Endodermal cell (in vitro differentiated cells): ENCODE measurements at regions not wholly inside any gene's neighbourhood (a gene's known extent, or its start where the extent isn't known, plus 50 kb on each side); places are given as distances from the start of the nearest gene placed in this dataset.

Experiments
- DNase-seq: peaks from one replicate; pipeline ENCODE4 v3.0.0-alpha.2; 2017
- H3K27ac ChIP-seq: 2 replicates; pipeline ENCODE4 v1.5.1; 2013; ENCODE audit warnings: mild to moderate bottlenecking, low read depth, low read length, moderate library complexity
- H3K27me3 ChIP-seq: 2 replicates; pipeline ENCODE4 v1.6.1; 2013; ENCODE audit warnings: mild to moderate bottlenecking, low read length, moderate library complexity; ENCODE audit not compliant: insufficient read depth, control insufficient read depth, poor library complexity, severe bottlenecking
- H3K36me3 ChIP-seq: 2 replicates; pipeline ENCODE4 v1.7.0; 2013; ENCODE audit warnings: mild to moderate bottlenecking, low read length, moderate library complexity; ENCODE audit not compliant: control insufficient read depth, insufficient read depth
- H3K4me1 ChIP-seq: one replicate; pipeline ENCODE4 v1.7.0; 2013; ENCODE audit warnings: low read length; ENCODE audit not compliant: control insufficient read depth, insufficient read depth
- H3K4me3 ChIP-seq: 2 replicates; pipeline ENCODE4 v1.5.1; 2013; ENCODE audit warnings: mild to moderate bottlenecking, low read length, moderate library complexity
- H3K9ac ChIP-seq: 2 replicates; pipeline ENCODE4 v1.6.1; 2013; ENCODE audit warnings: mild to moderate bottlenecking, low read length, moderate library complexity; ENCODE audit not compliant: poor library complexity, severe bottlenecking; ENCODE audit errors: extremely low read depth
- H3K9me3 ChIP-seq: 2 replicates; pipeline ENCODE4 v1.6.1; 2013; ENCODE audit warnings: mild to moderate bottlenecking, low read length, moderate library complexity; ENCODE audit not compliant: control insufficient read depth
- H3K27ac Mint-ChIP-seq: 2 replicates; pipeline ENCODE4 v1.8.0; 2020; ENCODE audit warnings: mixed read lengths
- H3K27me3 Mint-ChIP-seq: 2 replicates; pipeline ENCODE4 v1.8.0; 2021; ENCODE audit warnings: mild to moderate bottlenecking, mixed read lengths; ENCODE audit not compliant: insufficient read depth
- H3K36me3 Mint-ChIP-seq: 2 replicates; pipeline ENCODE4 v1.8.0; 2020; ENCODE audit warnings: low read depth, mixed read lengths
- H3K4me1 Mint-ChIP-seq: 2 replicates; pipeline ENCODE4 v1.8.0; 2020; ENCODE audit warnings: mixed read lengths
- H3K4me3 Mint-ChIP-seq: 2 replicates; pipeline ENCODE4 v1.8.0; 2020; ENCODE audit warnings: mild to moderate bottlenecking, moderate library complexity, mixed read lengths
- H3K9me3 Mint-ChIP-seq: 2 replicates; pipeline ENCODE4 v1.8.0; 2020; ENCODE audit warnings: mild to moderate bottlenecking, mixed read lengths
- CTCF ChIP-seq: fragments of 200-600 bp; sonication (generic); conservative IDR thresholded peaks from 2 replicates; pipeline ENCODE4 v1.5.0; 2021; ENCODE audit warnings: antibody characterized with exemption, mild to moderate bottlenecking
- WGBS, 2 experiments: methylation state at CpG; one replicate each; pipeline versions ENCODE4 v1.1.5 to v1.1.7; 2013; ENCODE audit warnings: missing lambda C conversion rate in 2 of 2, mixed read lengths in 1 of 2; ENCODE audit not compliant: insufficient coverage in 1 of 2, insufficient read length in 1 of 2; 5-methylcytosine and 5-hydroxymethylcytosine counted together

DNA sequence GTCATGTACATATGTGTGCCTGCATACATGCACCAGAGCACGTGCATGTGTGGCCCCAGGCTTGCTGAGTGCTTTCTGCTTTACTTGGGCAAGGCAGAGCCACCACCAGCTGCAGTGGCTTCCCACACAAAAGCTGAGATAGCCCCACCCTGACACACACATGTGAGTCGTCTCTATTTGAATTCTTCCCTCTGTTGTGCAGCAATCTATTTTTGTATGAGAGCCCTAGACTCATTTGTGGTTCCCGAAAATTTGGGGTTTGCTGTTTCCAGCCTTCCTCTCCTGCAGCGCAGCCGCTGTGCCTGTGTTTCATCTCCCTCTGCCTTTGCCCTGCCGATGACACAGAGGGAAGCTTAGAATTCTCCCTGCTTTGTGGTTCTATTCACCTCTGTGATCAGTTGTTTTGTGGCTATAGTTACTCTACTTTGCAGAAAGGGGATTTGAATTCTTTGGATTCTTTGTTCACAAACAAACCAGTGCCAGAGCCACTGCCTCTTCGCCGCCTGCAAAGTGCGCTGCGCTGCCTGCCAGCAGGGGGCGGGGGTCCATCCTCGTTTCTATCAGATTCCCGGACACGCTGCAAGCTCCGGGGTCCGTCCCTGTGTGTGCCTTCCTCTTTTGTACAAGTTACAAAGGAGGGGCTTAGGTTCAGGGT lies 95.8 kb upstream of the DAP start:
- peak; percentile 99 for TF ChIP-seq CTCF
- peak overlapping the region; percentile 13 for H3K4me3 Mint-ChIP-seq
- Histone ChIP-seq H3K4me1 (peaks cover 33% of the 10 kb centered on the region), H3K4me3 (peak overlapping the region; percentile 15), H3K27ac (peak overlapping the region; percentile 61), H3K27me3 (peaks cover 13% of the 10 kb centered on the region), H3K9ac (peak overlapping the region; percentile 16), H3K9me3 (no peaks in the 10 kb centered on the region), H3K36me3 (no peaks in the 10 kb centered on the region)
- WGBS, 2 experiments = 13 to 33% methylated on average over 13 to 16 of the region's 16 CpGs
- peaks cover 32% of the 10 kb centered on the region for H3K27me3 Mint-ChIP-seq
- peak overlapping the region; percentile 38 for H3K27ac Mint-ChIP-seq
- H3K9me3 Mint-ChIP-seq = no peaks in the 10 kb centered on the region
- peaks cover 36% of the 10 kb centered on the region for H3K4me1 Mint-ChIP-seq
- peak; percentile 96 for DNase-seq
- no peaks in the 10 kb centered on the region for H3K36me3 Mint-ChIP-seq

- Mint-ChIP-seq H3K27ac (peak overlapping the region; percentile 22), H3K4me1 (peaks cover 36% of the 10 kb centered on the region), H3K27me3 (peaks cover 32% of the 10 kb centered on the region), H3K9me3 (no peaks in the 10 kb centered on the region), H3K4me3 (no peak overlapping the region), H3K36me3 (no peaks in the 10 kb centered on the region)
- 81 to 93% methylated on average over 3 to 5 of the region's 5 CpGs for WGBS, 2 experiments
- Histone ChIP-seq H3K9me3 (no peaks in the 10 kb centered on the region), H3K4me1 (peaks cover 33% of the 10 kb centered on the region), H3K4me3 (peak overlapping the region; percentile 15), H3K9ac (peak overlapping the region; percentile 16), H3K27ac (no peak overlapping the region), H3K36me3 (no peaks in the 10 kb centered on the region), H3K27me3 (peaks cover 13% of the 10 kb centered on the region)
- no peak for TF ChIP-seq CTCF
- no peak for DNase-seq
These were observed 95.0 kb upstream of the DAP start for GRCh38 chr5:10856071-10856470.

DNA sequence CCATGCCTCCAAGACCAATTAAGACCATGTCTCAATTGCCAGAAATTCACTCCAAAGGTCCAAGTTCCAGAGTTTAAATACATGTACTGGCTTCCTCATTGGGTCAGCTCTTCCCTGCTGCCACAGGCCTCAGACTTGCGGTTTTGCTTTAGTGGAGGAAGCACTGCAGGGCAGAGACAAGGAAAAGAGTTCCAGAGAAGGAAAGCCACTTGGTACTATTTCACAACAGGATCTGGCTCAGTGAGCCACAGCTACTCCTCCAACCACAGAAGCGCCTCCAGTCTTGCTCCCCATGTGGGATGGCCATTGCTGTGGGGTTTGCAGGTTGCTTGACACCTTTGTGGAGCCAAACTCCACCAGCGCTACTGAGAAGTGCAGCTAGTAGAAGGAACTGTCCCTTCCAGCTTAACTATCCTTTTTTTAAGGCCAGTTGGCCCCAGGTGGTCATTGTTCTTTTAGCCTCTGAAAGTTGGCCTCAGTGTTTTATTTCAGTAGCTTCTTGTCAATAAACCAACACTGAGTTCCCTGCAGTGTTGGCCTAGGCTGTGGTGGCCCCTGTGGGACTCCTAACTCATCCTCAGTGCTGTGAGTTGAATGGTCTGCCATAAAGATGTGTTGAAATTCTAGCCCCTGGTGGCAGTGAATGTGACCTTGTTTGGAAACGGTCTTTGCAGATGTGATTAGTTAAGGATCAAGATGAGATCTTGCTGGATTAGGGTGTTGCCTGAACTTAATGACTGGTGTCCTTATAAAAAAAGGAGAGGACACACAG lies 93.7 kb upstream of the DAP start:
- H3K9me3 ChIP-seq = no peaks in the 10 kb centered on the region
- Mint-ChIP-seq H3K27me3 (peaks cover 27% of the 10 kb centered on the region), H3K9me3 (no peaks in the 10 kb centered on the region), H3K27ac (peak overlapping the region; percentile 62), H3K36me3 (no peaks in the 10 kb centered on the region), H3K4me1 (peaks cover 36% of the 10 kb centered on the region), H3K4me3 (peak overlapping the region; percentile 14)
- no peak overlapping the region for H3K9ac ChIP-seq
- H3K4me3 ChIP-seq = no peak overlapping the region
- TF ChIP-seq CTCF = peak; percentile 46
- H3K36me3 ChIP-seq = no peaks in the 10 kb centered on the region
- 92 to 100% methylated on average over 3 to 4 of the region's 4 CpGs for WGBS, 2 experiments
- no peak overlapping the region for H3K27ac ChIP-seq
- no peak for DNase-seq
- H3K4me1 ChIP-seq = peaks cover 33% of the 10 kb centered on the region
- peaks cover 13% of the 10 kb centered on the region for H3K27me3 ChIP-seq
